Aorta (tissue), 5 donors: ENCODE measurements at regions not wholly inside any gene's neighbourhood (a gene's known extent, or its start where the extent isn't known, plus 50 kb on each side); places are given as distances from the start of the nearest gene placed in this dataset.

ENCODE experiments used
- ATAC-seq: fragments of 200-7000 bp; cut with Tn5 transposase; one replicate; pipeline ENCODE4 v1.9.1; 2022; ENCODE audit warnings: moderate library complexity; ENCODE audit not compliant: low FRiP score
- DNase-seq, 2 donors: peaks; one replicate each; pipeline ENCODE4 v3.0.0-alpha.2; 2020
- H3K27ac ChIP-seq, 2 donors: one replicate each; pipeline ENCODE4 v1.5.1; 2013; ENCODE audit warnings: low read length in 2 of 2, mild to moderate bottlenecking in 2 of 2, moderate library complexity in 2 of 2, control low read depth in 1 of 2, inconsistent platforms in 1 of 2, low read depth in 1 of 2
- H3K27me3 ChIP-seq, 2 donors: one replicate each; pipeline ENCODE4 v1.6.1; 2013; ENCODE audit warnings: control low read depth in 1 of 2, low read length in 1 of 2, mild to moderate bottlenecking in 1 of 2, moderate library complexity in 1 of 2; ENCODE audit not compliant: insufficient read depth in 2 of 2, control insufficient read depth in 1 of 2
- H3K36me3 ChIP-seq, 2 donors: one replicate each; pipeline ENCODE4 v1.6.1; 2013; ENCODE audit warnings: control low read depth in 1 of 2, low read length in 1 of 2, mild to moderate bottlenecking in 1 of 2; ENCODE audit not compliant: insufficient read depth in 2 of 2, control insufficient read depth in 1 of 2
- H3K4me1 ChIP-seq, 2 donors: one replicate each; pipeline ENCODE4 v1.6.1; 2013; ENCODE audit warnings: low read length in 2 of 2, control low read depth in 1 of 2, mild to moderate bottlenecking in 1 of 2, moderate library complexity in 1 of 2; ENCODE audit not compliant: insufficient read depth in 2 of 2, control insufficient read depth in 1 of 2
- H3K4me3 ChIP-seq, 2 donors: one replicate each; pipeline ENCODE4 v1.5.1; 2013; ENCODE audit warnings: low read length in 2 of 2, control low read depth in 1 of 2, mild to moderate bottlenecking in 1 of 2
- H3K9me3 ChIP-seq: one replicate; pipeline ENCODE4 v1.6.1; 2013; ENCODE audit warnings: mild to moderate bottlenecking, low read length; ENCODE audit not compliant: control insufficient read depth
- WGBS, 2 donors: extraction: QIAGEN DNeasy Blood & Tissue Kit; methylation state at CpG; one replicate each; pipeline ENCODE4 v1.1.7; 2013; 5-methylcytosine and 5-hydroxymethylcytosine counted together
- intact Hi-C, 2 donors: fragments of 100-400 bp; cut with DNase I; formaldehyde crosslinking; loops; one replicate each; pipeline versions ENCODE4 v1.14.2 to v1.15.0; 2022
- donor health status: healthy with polysubstance abuse.
- donor health status: Bipolar disorder and iron deficiency.
- donor health status: DM: no; HTN: no; CAD: no.
- donor health status: DM: no; HTN: no; CAD: no.
- donor health status: DM: yes; HTN: yes; CAD: no.

DNA sequence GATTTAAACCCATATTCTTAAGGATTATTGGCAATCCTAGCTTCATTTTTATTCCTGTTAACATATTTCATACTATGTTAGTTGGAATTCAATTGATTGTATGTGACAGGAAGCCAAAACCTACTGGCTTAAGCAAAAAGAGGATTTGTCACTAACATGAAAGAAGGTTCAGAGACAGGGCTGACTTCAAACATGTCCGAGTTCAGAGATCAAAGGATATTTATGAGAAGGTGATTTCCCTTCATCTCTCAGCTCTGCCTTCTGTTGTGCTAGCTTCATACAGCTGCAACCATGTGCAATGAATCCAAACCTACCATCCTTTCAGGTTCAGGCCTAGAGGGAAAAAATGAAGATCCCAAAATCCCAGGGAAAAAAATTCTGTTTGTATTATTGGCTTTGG lies 349.7 kb downstream of the ATP23 start:
- 67 to 78% methylated on average over 1 of the region's 1 CpG for WGBS, 2 donors
- no peaks in the 10 kb centered on the region for H3K36me3 ChIP-seq
- H3K4me1 ChIP-seq: no peaks in the 10 kb centered on the region
- intact Hi-C loops: no loop called here
- no peaks in the 10 kb centered on the region for H3K27me3 ChIP-seq
- no peak for ATAC-seq
- DNase-seq: no peak
- H3K9me3 ChIP-seq: peaks cover 1% of the 10 kb centered on the region
- H3K27ac ChIP-seq: no peak overlapping the region
- H3K4me3 ChIP-seq: no peak overlapping the region

GRCh38 chr12:58293308-58293982 lies 352.1 kb downstream of the ATP23 start:
- Histone ChIP-seq H3K4me1 (no peaks in the 10 kb centered on the region), H3K27me3 (no peaks in the 10 kb centered on the region), H3K4me3 (no peak overlapping the region), H3K27ac (no peak overlapping the region), H3K36me3 (no peaks in the 10 kb centered on the region), H3K9me3 (peaks cover 1% of the 10 kb centered on the region)
- 90 to 91% methylated on average over 2 of the region's 2 CpGs for WGBS, 2 donors
- ATAC-seq (no peak), DNase-seq (no peak)
- intact Hi-C loops: no loop called here

GRCh38 chr12:58295268-58295667 lies 353.9 kb downstream of the ATP23 start:
- WGBS, 2 donors: 76 to 79% methylated on average over 1 of the region's 1 CpG
- no peaks in the 10 kb centered on the region for H3K36me3 ChIP-seq
- intact Hi-C loops: no loop called here

DNA sequence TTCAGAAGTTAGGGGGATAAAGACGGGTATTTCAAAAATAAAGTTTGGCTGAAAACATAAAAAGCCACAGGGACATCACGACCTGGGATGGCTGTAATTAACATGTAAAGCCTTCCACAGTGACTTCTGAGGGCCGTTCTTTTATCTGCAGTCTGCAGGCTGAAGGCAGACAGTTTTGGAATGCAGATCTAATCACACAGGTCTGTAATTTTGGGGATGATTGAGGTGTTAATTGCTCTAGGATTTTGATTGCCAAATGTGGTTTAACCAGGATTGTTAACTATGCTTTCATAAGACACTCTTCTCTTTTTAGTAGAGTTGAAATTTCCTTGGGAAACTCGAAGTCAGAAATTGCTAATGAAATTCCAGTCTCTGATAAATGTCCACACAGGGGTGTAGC lies 355.5 kb downstream of the ATP23 start:
- Histone ChIP-seq H3K27me3 (no peaks in the 10 kb centered on the region), H3K9me3 (no peaks in the 10 kb centered on the region), H3K4me3 (no peak overlapping the region), H3K36me3 (no peaks in the 10 kb centered on the region), H3K27ac (no peak overlapping the region), H3K4me1 (no peaks in the 10 kb centered on the region)
- WGBS, 2 donors: 49 to 52% methylated on average over 4 of the region's 4 CpGs
- intact Hi-C loops: no loop called here
- no peak for DNase-seq
- ATAC-seq: no peak

More at GRCh38 chr12:58295268-58295667, 353.9 kb downstream of the ATP23 start:
- Histone ChIP-seq H3K27ac (no peak overlapping the region), H3K4me1 (no peaks in the 10 kb centered on the region), H3K4me3 (no peak overlapping the region), H3K27me3 (no peaks in the 10 kb centered on the region), H3K9me3 (no peaks in the 10 kb centered on the region)
- ATAC-seq: no peak
- DNase-seq: no peak

- H3K4me1 ChIP-seq: no peaks in the 10 kb centered on the region
- H3K36me3 ChIP-seq: no peaks in the 10 kb centered on the region
- no peak overlapping the region for H3K27ac ChIP-seq
- H3K4me3 ChIP-seq: no peak overlapping the region
- H3K27me3 ChIP-seq: no peaks in the 10 kb centered on the region
- DNase-seq (no peak), ATAC-seq (no peak)
- no peaks in the 10 kb centered on the region for H3K9me3 ChIP-seq
- intact Hi-C loops: no loop called here
- 49 to 64% methylated on average over 5 of the region's 5 CpGs for WGBS, 2 donors
Measured at GRCh38 chr12:58298803-58299202, 357.4 kb downstream of the ATP23 start.

DNA sequence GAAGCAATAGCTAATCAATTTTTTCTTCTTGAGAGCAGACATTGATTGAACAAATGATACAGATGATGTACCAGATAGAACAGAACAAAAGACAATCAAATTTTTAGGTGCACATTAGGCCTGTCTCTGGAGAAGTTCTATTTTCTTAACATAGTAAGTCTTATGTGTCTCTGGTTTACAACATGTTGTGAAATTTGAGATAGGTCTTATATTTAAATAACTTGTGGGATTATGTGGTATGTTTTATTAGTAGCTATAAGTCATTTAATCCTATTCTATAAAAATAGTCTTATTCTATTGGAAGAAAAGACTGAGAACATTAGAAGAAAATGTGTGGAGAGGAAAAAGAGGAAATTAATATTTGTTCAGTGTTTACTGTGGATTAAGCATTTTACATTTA lies 358.0 kb downstream of the ATP23 start:
- H3K4me3 ChIP-seq: no peak overlapping the region
- ATAC-seq: no peak
- no peaks in the 10 kb centered on the region for H3K27me3 ChIP-seq
- intact Hi-C loops: no loop called here
- H3K36me3 ChIP-seq: no peaks in the 10 kb centered on the region
- H3K4me1 ChIP-seq: no peaks in the 10 kb centered on the region
- no peaks in the 10 kb centered on the region for H3K9me3 ChIP-seq
- no peak for DNase-seq
- no peak overlapping the region for H3K27ac ChIP-seq

GRCh38 chr12:58301038-58301729 lies 359.8 kb downstream of the ATP23 start:
- no peak overlapping the region for H3K4me3 ChIP-seq
- 88 to 90% methylated on average over 8 of the region's 8 CpGs for WGBS, 2 donors
- H3K36me3 ChIP-seq: no peaks in the 10 kb centered on the region
- H3K4me1 ChIP-seq: no peaks in the 10 kb centered on the region
- intact Hi-C loops: no loop called here
- no peak for DNase-seq
- no peaks in the 10 kb centered on the region for H3K27me3 ChIP-seq
- no peak overlapping the region for H3K27ac ChIP-seq
- H3K9me3 ChIP-seq: no peaks in the 10 kb centered on the region
- ATAC-seq: no peak

- Histone ChIP-seq H3K27ac (no peak overlapping the region), H3K27me3 (no peaks in the 10 kb centered on the region), H3K4me1 (no peaks in the 10 kb centered on the region), H3K9me3 (no peaks in the 10 kb centered on the region), H3K36me3 (no peaks in the 10 kb centered on the region), H3K4me3 (no peak overlapping the region)
- no peak for ATAC-seq
- no peak for DNase-seq
- intact Hi-C loops: no loop called here
- WGBS, 2 donors: 89 to 92% methylated on average over 4 of the region's 4 CpGs
Measured at GRCh38 chr12:58301730-58302122, 360.4 kb downstream of the ATP23 start.

- no peak overlapping the region for H3K27ac ChIP-seq
- intact Hi-C loops: no loop called here
- DNase-seq: no peak
- no peak overlapping the region for H3K4me3 ChIP-seq
- no peaks in the 10 kb centered on the region for H3K36me3 ChIP-seq
- H3K9me3 ChIP-seq: no peaks in the 10 kb centered on the region
- 88 to 94% methylated on average over 1 of the region's 1 CpG for WGBS, 2 donors
- no peak for ATAC-seq
- no peaks in the 10 kb centered on the region for H3K4me1 ChIP-seq
- H3K27me3 ChIP-seq: no peaks in the 10 kb centered on the region
Measured at GRCh38 chr12:58302487-58303011, 361.2 kb downstream of the ATP23 start.
